ENCODE measurements at regions not wholly inside any gene's neighbourhood (a gene's known extent, or its start where the extent isn't known, plus 50 kb on each side); places are given as distances from the start of the nearest gene placed in this dataset.
A peak's percentile ranks its signal among the peaks of the same experiment; 100 is the strongest.
"Not testable (repeated sequence)": the region's sequence is repeated elsewhere in the genome, so short reads cannot be mapped to it uniquely, and the experiment has no call there.

- not testable (repeated sequence) for H3K27ac ChIP-seq (replicated peaks); DNase-seq (ENCODE audit: low read depth in 1 of 2, low spot score in 1 of 2); H3K27me3 ChIP-seq (ENCODE audit: insufficient read depth, poor library complexity, severe bottlenecking); H3K4me3 ChIP-seq (replicated peaks; ENCODE audit: insufficient read depth, low read length)
Observed at GRCh38 chr3:198146559-198147164, 186.6 kb downstream of the LMLN start.

- not testable (repeated sequence) for H3K27ac ChIP-seq (replicated peaks); H3K27me3 ChIP-seq (ENCODE audit: insufficient read depth, poor library complexity, severe bottlenecking); DNase-seq (ENCODE audit: low read depth in 1 of 2, low spot score in 1 of 2); H3K4me3 ChIP-seq (replicated peaks; ENCODE audit: insufficient read depth, low read length)
Observed at GRCh38 chr3:198147213-198147612, 187.2 kb downstream of the LMLN start.

GRCh38 chr3:198147993-198148392 lies 188.0 kb downstream of the LMLN start:
- not testable (repeated sequence) for H3K4me3 ChIP-seq (replicated peaks; ENCODE audit: insufficient read depth, low read length); H3K27me3 ChIP-seq (ENCODE audit: insufficient read depth, poor library complexity, severe bottlenecking); H3K27ac ChIP-seq (replicated peaks); DNase-seq (ENCODE audit: low read depth in 1 of 2, low spot score in 1 of 2)

- not testable (repeated sequence) for H3K4me3 ChIP-seq (replicated peaks; ENCODE audit: insufficient read depth, low read length); H3K27me3 ChIP-seq (ENCODE audit: insufficient read depth, poor library complexity, severe bottlenecking)
- H3K27ac ChIP-seq (replicated peaks) = peak overlapping the region; percentile 79
- DNase-seq (ENCODE audit: low read depth in 1 of 2, low spot score in 1 of 2) = peak; percentile 40 to 64
Observed at GRCh38 chr3:198149904-198150303, 189.9 kb downstream of the LMLN start.

- not testable (repeated sequence) for H3K27me3 ChIP-seq (ENCODE audit: insufficient read depth, poor library complexity, severe bottlenecking); H3K4me3 ChIP-seq (replicated peaks; ENCODE audit: insufficient read depth, low read length); H3K27ac ChIP-seq (replicated peaks)
- DNase-seq (ENCODE audit: low read depth in 1 of 2, low spot score in 1 of 2) = peak in 1 of 2 experiments; percentile 5
Observed at GRCh38 chr3:198151867-198152266, 191.8 kb downstream of the LMLN start.

- not testable (repeated sequence) for H3K27ac ChIP-seq (replicated peaks); H3K27me3 ChIP-seq (ENCODE audit: insufficient read depth, poor library complexity, severe bottlenecking); DNase-seq (ENCODE audit: low read depth in 1 of 2, low spot score in 1 of 2); H3K4me3 ChIP-seq (replicated peaks; ENCODE audit: insufficient read depth, low read length)
Observed at GRCh38 chr3:198155771-198156170, 195.8 kb downstream of the LMLN start.

GRCh38 chr3:198157231-198157868 lies 197.3 kb downstream of the LMLN start:
- not testable (repeated sequence) for H3K27ac ChIP-seq (replicated peaks); H3K4me3 ChIP-seq (replicated peaks; ENCODE audit: insufficient read depth, low read length); H3K27me3 ChIP-seq (ENCODE audit: insufficient read depth, poor library complexity, severe bottlenecking); DNase-seq (ENCODE audit: low read depth in 1 of 2, low spot score in 1 of 2)

- not testable (repeated sequence) for H3K27ac ChIP-seq (replicated peaks); DNase-seq (ENCODE audit: low read depth in 1 of 2, low spot score in 1 of 2); H3K27me3 ChIP-seq (ENCODE audit: insufficient read depth, poor library complexity, severe bottlenecking); H3K4me3 ChIP-seq (replicated peaks; ENCODE audit: insufficient read depth, low read length)
Observed at GRCh38 chr3:198158007-198158406, 198.0 kb downstream of the LMLN start.

- not testable (repeated sequence) for H3K4me3 ChIP-seq (replicated peaks; ENCODE audit: insufficient read depth, low read length); H3K27ac ChIP-seq (replicated peaks); H3K27me3 ChIP-seq (ENCODE audit: insufficient read depth, poor library complexity, severe bottlenecking)
- DNase-seq (ENCODE audit: low read depth in 1 of 2, low spot score in 1 of 2) = peak; percentile 26 to 59
Observed at GRCh38 chr3:198167339-198168039, 207.5 kb downstream of the LMLN start.

- not testable (repeated sequence) for H3K27me3 ChIP-seq (ENCODE audit: insufficient read depth, poor library complexity, severe bottlenecking); H3K27ac ChIP-seq (replicated peaks); DNase-seq (ENCODE audit: low read depth in 1 of 2, low spot score in 1 of 2); H3K4me3 ChIP-seq (replicated peaks; ENCODE audit: insufficient read depth, low read length)
Observed at GRCh38 chr3:198170781-198171180, 210.8 kb downstream of the LMLN start.

GRCh38 chr3:198173080-198173479 lies 213.1 kb downstream of the LMLN start:
- DNase-seq (ENCODE audit: low read depth in 1 of 2, low spot score in 1 of 2); H3K27me3 ChIP-seq (ENCODE audit: insufficient read depth, poor library complexity, severe bottlenecking); H3K27ac ChIP-seq (replicated peaks); H3K4me3 ChIP-seq (replicated peaks; ENCODE audit: insufficient read depth, low read length): not testable (repeated sequence)

- H3K4me3 ChIP-seq (replicated peaks; ENCODE audit: insufficient read depth, low read length); DNase-seq (ENCODE audit: low read depth in 1 of 2, low spot score in 1 of 2); H3K27me3 ChIP-seq (ENCODE audit: insufficient read depth, poor library complexity, severe bottlenecking); H3K27ac ChIP-seq (replicated peaks): not testable (repeated sequence)
Observed at GRCh38 chr3:198173929-198174574, 214.0 kb downstream of the LMLN start.
